DND-41 (cell line): ENCODE measurements at regions not wholly inside any gene's neighbourhood (a gene's known extent, or its start where the extent isn't known, plus 50 kb on each side); places are given as distances from the start of the nearest gene placed in this dataset.
"Not testable (repeated sequence)": the region's sequence is repeated elsewhere in the genome, so short reads cannot be mapped to it uniquely, and the experiment has no call there.

Experiments
- CTCF ChIP-seq: IDR thresholded peaks from 2 replicates; pipeline ENCODE4 v1.5.1; 2012; ENCODE audit warnings: borderline replicate concordance, low read length, moderate library complexity, mild to moderate bottlenecking; ENCODE audit not compliant: poor library complexity, severe bottlenecking; ENCODE audit errors: extremely low read depth
- EZH2 ChIP-seq: IDR thresholded peaks from 3 replicates; pipeline ENCODE4 v1.6.1; 2012; ENCODE audit warnings: borderline replicate concordance, low read depth, mild to moderate bottlenecking, moderate library complexity, low read length, inconsistent platforms; ENCODE audit not compliant: severe bottlenecking

- TF ChIP-seq CTCF, EZH2: not testable (repeated sequence)
These were observed 557.9 kb upstream of the WSB1 start for GRCh38 chr17:26735977-26736376.
